ENCODE measurements at regions not wholly inside any gene's neighbourhood (a gene's known extent, or its start where the extent isn't known, plus 50 kb on each side); places are given as distances from the start of the nearest gene placed in this dataset.

DNA sequence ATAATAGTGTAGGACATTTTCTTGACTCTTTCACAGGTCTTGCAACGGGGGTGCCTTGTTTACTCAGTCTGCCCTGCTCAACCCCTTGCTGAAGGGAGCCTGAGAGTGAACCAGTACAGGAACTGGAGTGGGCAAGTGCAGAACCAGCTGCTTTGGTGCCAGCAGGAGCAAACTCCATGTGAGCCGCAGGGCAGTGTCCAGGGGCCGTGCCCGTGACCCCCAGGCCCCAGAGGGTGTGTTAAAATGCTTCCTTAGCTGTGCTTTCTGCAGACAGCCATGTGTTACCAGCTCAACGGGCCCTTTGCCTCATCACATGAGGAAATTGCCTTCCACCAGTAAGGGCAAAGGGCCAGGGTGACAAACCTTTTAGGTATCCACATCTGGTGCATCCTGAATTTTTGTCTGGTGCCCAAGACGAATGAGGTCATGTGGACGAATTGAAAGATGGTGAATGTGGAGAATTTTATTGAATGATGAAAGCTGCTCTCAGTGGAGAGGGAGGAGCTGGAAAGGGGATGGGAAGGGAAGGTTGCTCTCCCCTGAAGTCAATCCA lies 53.6 kb upstream of the OR5D13 start:
- ChIA-PET POLR2A (no interaction called here), CTCF (no interaction called here)
- Mint-ChIP-seq H3K4me1 (ENCODE audit: low read depth, unreplicated experiment) (no peaks in the 10 kb centered on the region), H3K4me3 (ENCODE audit: unreplicated experiment) (no peak overlapping the region), H3K27ac (ENCODE audit: unreplicated experiment) (no peak overlapping the region), H3K27me3 (ENCODE audit: insufficient read depth, unreplicated experiment) (no peaks in the 10 kb centered on the region), H3K9me3 (ENCODE audit: unreplicated experiment) (no peaks in the 10 kb centered on the region), H3K36me3 (ENCODE audit: insufficient read depth, unreplicated experiment) (no peaks in the 10 kb centered on the region)
- Histone ChIP-seq H3K27me3 (replicated peaks; ENCODE audit: control insufficient read depth, insufficient read depth, low read length) (no peaks in the 10 kb centered on the region), H3K4me1 (no peaks in the 10 kb centered on the region), H3K9me3 (no peaks in the 10 kb centered on the region), H3K4me3 (ENCODE audit: low read depth, low read length) (no peak overlapping the region), H3K36me3 (ENCODE audit: control insufficient read depth, insufficient read depth, low read length) (no peaks in the 10 kb centered on the region)
- DNase-seq: no peak
- intact Hi-C loops (cut with micrococcal nuclease; ENCODE audit: unreplicated experiment): loop anchor here (5.0 kb wide), 2 partner anchors 218 to 373 kb away; partner anchors contain the start of genes OR5I1 and OR8I2
- BruUV-seq (replicated peaks): no TSS peak
- TF ChIP-seq CTCF (IDR thresholded peaks at IDR 0.05; ENCODE audit: insufficient read depth in 1 of 2, low read depth in 1 of 2, low read length in 1 of 2, severe bottlenecking in 1 of 2, unreplicated experiment in 1 of 2): no peak
